Stomach (tissue), 4 donors: ENCODE measurements at regions not wholly inside any gene's neighbourhood (a gene's known extent, or its start where the extent isn't known, plus 50 kb on each side); places are given as distances from the start of the nearest gene placed in this dataset.

Experiments used
- EP300 ChIP-seq: sonication (generic); formaldehyde crosslinking; IDR thresholded peaks from one replicate; pipeline ENCODE4 v1.6.1; 2017; ENCODE audit warnings: antibody characterized with exemption
- POLR2A ChIP-seq, 4 donors: fragments of 450-650 bp; IDR thresholded peaks; one replicate each; pipeline ENCODE4 v1.6.1; 2016; ENCODE audit warnings: antibody characterized with exemption in 4 of 4, control low read depth in 2 of 4, mild to moderate bottlenecking in 1 of 4, moderate library complexity in 1 of 4
- TF ChIP-seq, protein P1 (sequence below), 7 experiments: fragments of 450-650 bp in 4 of 7; fragments of 200-600 bp in 3 of 7; sonication (generic) in 3 of 7; IDR thresholded peaks; one replicate each; pipeline ENCODE4 v1.5.1; 2016 to 2019; ENCODE audit warnings: antibody characterized with exemption in 7 of 7, control low read depth in 2 of 7, mild to moderate bottlenecking in 1 of 7

DNA sequence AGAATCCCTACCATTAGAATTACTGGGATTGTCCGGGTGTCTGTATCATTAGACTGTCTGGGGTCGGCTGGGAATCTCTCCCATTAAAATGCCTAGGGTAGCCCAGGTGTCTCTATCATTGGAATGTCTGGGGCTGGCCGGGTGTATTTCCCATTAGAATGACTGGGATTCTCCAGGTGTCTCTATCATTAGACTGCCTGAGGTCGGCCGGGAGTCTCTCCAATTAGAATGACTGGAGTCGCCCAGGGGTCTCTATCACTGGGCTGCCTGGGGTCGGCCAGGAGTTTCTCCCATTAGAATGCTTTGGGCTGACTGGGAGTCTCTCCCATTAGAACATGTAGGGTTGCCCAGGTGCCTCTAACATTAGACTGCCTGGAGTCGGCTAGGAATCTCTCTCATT, 1560.7 kb downstream of the UQCRFS1 start:
- TF ChIP-seq POLR2A (IDR thresholded peaks at IDR 0.05) = no peak
- TF ChIP-seq, protein P1, sequence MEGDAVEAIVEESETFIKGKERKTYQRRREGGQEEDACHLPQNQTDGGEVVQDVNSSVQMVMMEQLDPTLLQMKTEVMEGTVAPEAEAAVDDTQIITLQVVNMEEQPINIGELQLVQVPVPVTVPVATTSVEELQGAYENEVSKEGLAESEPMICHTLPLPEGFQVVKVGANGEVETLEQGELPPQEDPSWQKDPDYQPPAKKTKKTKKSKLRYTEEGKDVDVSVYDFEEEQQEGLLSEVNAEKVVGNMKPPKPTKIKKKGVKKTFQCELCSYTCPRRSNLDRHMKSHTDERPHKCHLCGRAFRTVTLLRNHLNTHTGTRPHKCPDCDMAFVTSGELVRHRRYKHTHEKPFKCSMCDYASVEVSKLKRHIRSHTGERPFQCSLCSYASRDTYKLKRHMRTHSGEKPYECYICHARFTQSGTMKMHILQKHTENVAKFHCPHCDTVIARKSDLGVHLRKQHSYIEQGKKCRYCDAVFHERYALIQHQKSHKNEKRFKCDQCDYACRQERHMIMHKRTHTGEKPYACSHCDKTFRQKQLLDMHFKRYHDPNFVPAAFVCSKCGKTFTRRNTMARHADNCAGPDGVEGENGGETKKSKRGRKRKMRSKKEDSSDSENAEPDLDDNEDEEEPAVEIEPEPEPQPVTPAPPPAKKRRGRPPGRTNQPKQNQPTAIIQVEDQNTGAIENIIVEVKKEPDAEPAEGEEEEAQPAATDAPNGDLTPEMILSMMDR (IDR thresholded peaks at IDR 0.05) = no peak
- no peak for TF ChIP-seq EP300
